COR-L47 (cell line): ENCODE measurements at regions not wholly inside any gene's neighbourhood (a gene's known extent, or its start where the extent isn't known, plus 50 kb on each side); places are given as distances from the start of the nearest gene placed in this dataset.
"Not testable (repeated sequence)": the region's sequence is repeated elsewhere in the genome, so short reads cannot be mapped to it uniquely, and the experiment has no call there.

Experiments
- DNase-seq: peaks from one replicate; lab custom pipeline; 2025; lab: John Stamatoyannopoulos, UW

- DNase-seq = no peak
Observed at GRCh38 chr10:84850826-84851225, 522.4 kb downstream of the CCSER2 start.

GRCh38 chr10:84854439-84854838 lies 526.0 kb downstream of the CCSER2 start:
- DNase-seq = no peak

- DNase-seq = no peak
Observed at GRCh38 chr10:84860855-84861254, 532.5 kb downstream of the CCSER2 start.

GRCh38 chr10:84862551-84862950 lies 534.2 kb downstream of the CCSER2 start:
- no peak for DNase-seq

GRCh38 chr10:84863675-84864074 lies 535.3 kb downstream of the CCSER2 start:
- no peak for DNase-seq

- DNase-seq = no peak
Observed at GRCh38 chr10:84876116-84876999, 548.0 kb downstream of the CCSER2 start.

GRCh38 chr10:84879991-84880390 lies 551.6 kb downstream of the CCSER2 start:
- no peak for DNase-seq

GRCh38 chr10:84881696-84882095 lies 553.3 kb downstream of the CCSER2 start:
- not testable (repeated sequence) for DNase-seq

GRCh38 chr10:84890706-84891105 lies 562.3 kb downstream of the CCSER2 start:
- DNase-seq = no peak

GRCh38 chr10:84891631-84892030 lies 563.2 kb downstream of the CCSER2 start:
- no peak for DNase-seq

- DNase-seq = no peak
Observed at GRCh38 chr10:84895541-84895940, 567.2 kb downstream of the CCSER2 start.

- no peak for DNase-seq
Observed at GRCh38 chr10:84896909-84897308, 568.5 kb downstream of the CCSER2 start.

GRCh38 chr10:84899268-84899667 lies 570.9 kb downstream of the CCSER2 start:
- no peak for DNase-seq

- DNase-seq = no peak
Observed at GRCh38 chr10:84900141-84900540, 571.8 kb downstream of the CCSER2 start.

- DNase-seq = no peak
Observed at GRCh38 chr10:84901885-84902284, 573.5 kb downstream of the CCSER2 start.

- no peak for DNase-seq
Observed at GRCh38 chr10:84902553-84902952, 574.2 kb downstream of the CCSER2 start.

GRCh38 chr10:84903320-84903719 lies 574.9 kb downstream of the CCSER2 start:
- no peak for DNase-seq

GRCh38 chr10:84907461-84908009 lies 579.1 kb downstream of the CCSER2 start:
- no peak for DNase-seq

- DNase-seq = no peak
Observed at GRCh38 chr10:84908491-84908890, 580.1 kb downstream of the CCSER2 start.

GRCh38 chr10:84921701-84922100 lies 593.3 kb downstream of the CCSER2 start:
- DNase-seq = no peak

GRCh38 chr10:84924131-84924530 lies 595.7 kb downstream of the CCSER2 start:
- DNase-seq = peak; percentile 1

- DNase-seq = no peak
Observed at GRCh38 chr10:84925495-84925894, 597.1 kb downstream of the CCSER2 start.

GRCh38 chr10:84933402-84933801 lies 605.0 kb downstream of the CCSER2 start:
- no peak for DNase-seq

- DNase-seq = no peak
Observed at GRCh38 chr10:84935772-84936171, 607.4 kb downstream of the CCSER2 start.
